ENCODE measurements at regions not wholly inside any gene's neighbourhood (a gene's known extent, or its start where the extent isn't known, plus 50 kb on each side); places are given as distances from the start of the nearest gene placed in this dataset.

GRCh38 chr9:86768709-86769108 is 178.6 kb downstream of the GAS1 start:
- H3K4me3 ChIP-seq (ENCODE audit: low read depth, low read length): no peak overlapping the region
- no peak for DNase-seq (ENCODE audit: low read depth)
- TF ChIP-seq, protein P1, sequence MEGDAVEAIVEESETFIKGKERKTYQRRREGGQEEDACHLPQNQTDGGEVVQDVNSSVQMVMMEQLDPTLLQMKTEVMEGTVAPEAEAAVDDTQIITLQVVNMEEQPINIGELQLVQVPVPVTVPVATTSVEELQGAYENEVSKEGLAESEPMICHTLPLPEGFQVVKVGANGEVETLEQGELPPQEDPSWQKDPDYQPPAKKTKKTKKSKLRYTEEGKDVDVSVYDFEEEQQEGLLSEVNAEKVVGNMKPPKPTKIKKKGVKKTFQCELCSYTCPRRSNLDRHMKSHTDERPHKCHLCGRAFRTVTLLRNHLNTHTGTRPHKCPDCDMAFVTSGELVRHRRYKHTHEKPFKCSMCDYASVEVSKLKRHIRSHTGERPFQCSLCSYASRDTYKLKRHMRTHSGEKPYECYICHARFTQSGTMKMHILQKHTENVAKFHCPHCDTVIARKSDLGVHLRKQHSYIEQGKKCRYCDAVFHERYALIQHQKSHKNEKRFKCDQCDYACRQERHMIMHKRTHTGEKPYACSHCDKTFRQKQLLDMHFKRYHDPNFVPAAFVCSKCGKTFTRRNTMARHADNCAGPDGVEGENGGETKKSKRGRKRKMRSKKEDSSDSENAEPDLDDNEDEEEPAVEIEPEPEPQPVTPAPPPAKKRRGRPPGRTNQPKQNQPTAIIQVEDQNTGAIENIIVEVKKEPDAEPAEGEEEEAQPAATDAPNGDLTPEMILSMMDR (IDR thresholded peaks at IDR 0.05; ENCODE audit: insufficient read depth, low read depth, low read length, missing control alignments): no peak

DNA sequence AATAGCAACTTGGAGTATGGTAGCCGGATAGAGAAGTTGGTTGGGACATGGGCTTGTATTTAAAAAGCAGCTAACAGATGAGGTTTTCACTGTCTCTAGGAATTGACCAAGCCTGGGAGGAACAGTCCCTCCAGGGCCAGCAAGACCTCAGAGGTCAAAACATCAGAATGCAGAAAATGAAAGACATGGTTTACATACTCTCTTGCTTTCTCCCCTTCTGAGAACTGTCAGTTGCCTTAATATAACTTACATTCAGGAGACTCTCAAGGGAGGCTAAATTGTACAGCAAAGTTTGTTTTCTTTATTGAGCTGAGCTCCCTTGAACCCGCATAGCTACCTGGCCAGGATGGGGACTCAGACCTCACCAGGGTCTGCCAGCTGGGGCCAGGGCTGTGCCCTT is 179.3 kb downstream of the GAS1 start:
- DNase-seq (ENCODE audit: low read depth): no peak
- TF ChIP-seq, protein P1 (IDR thresholded peaks at IDR 0.05; ENCODE audit: insufficient read depth, low read depth, low read length, missing control alignments): no peak
- H3K4me3 ChIP-seq (ENCODE audit: low read depth, low read length): no peak overlapping the region

- TF ChIP-seq, protein P1 (IDR thresholded peaks at IDR 0.05; ENCODE audit: insufficient read depth, low read depth, low read length, missing control alignments): no peak
- H3K4me3 ChIP-seq (ENCODE audit: low read depth, low read length): no peak overlapping the region
- no peak for DNase-seq (ENCODE audit: low read depth)
Measured at GRCh38 chr9:86767373-86767772, 179.9 kb downstream of the GAS1 start.

DNA sequence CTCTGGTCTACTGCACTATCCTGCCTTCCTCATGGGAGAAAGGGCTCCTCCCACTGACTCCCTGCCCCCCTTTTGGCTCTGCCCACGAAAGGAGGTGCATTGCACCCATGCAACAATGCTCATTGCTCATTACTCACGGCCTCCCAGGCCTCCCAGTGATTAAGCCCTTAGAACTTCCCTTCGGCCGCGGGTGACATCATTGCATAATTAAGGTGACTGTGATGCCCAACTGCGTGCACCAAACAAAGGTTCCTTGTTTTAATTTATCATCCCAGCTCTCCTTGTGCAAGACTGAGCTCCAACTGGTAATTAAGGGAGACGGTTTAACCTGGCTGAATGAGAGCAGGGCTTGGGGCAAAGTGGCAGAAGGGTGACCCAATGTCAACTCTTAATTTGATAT is 180.4 kb downstream of the GAS1 start:
- H3K4me3 ChIP-seq (ENCODE audit: low read depth, low read length): no peak overlapping the region
- TF ChIP-seq, protein P1 (IDR thresholded peaks at IDR 0.05; ENCODE audit: insufficient read depth, low read depth, low read length, missing control alignments): no peak
- no peak for DNase-seq (ENCODE audit: low read depth)

GRCh38 chr9:86766511-86766910 is 180.8 kb downstream of the GAS1 start:
- no peak overlapping the region for H3K4me3 ChIP-seq (ENCODE audit: low read depth, low read length)
- no peak for DNase-seq (ENCODE audit: low read depth)
- TF ChIP-seq, protein P1 (IDR thresholded peaks at IDR 0.05; ENCODE audit: insufficient read depth, low read depth, low read length, missing control alignments): no peak

GRCh38 chr9:86765746-86766430 is 181.4 kb downstream of the GAS1 start:
- DNase-seq (ENCODE audit: low read depth): no peak
- H3K4me3 ChIP-seq (ENCODE audit: low read depth, low read length): no peak overlapping the region
- TF ChIP-seq, protein P1 (IDR thresholded peaks at IDR 0.05; ENCODE audit: insufficient read depth, low read depth, low read length, missing control alignments): no peak
